Uterus (tissue), 2 donors: ENCODE measurements at regions not wholly inside any gene's neighbourhood (a gene's known extent, or its start where the extent isn't known, plus 50 kb on each side); places are given as distances from the start of the nearest gene placed in this dataset.

Source experiments
- POLR2A ChIP-seq, 2 donors: fragments of 450-650 bp; IDR thresholded peaks; one replicate each; pipeline ENCODE4 v1.6.1; 2016; ENCODE audit warnings: antibody characterized with exemption in 2 of 2, mild to moderate bottlenecking in 1 of 2, moderate library complexity in 1 of 2
- TF ChIP-seq, protein P1 (sequence below), 4 experiments: fragments of 200-600 bp in 2 of 4; fragments of 450-650 bp in 2 of 4; sonication (generic) in 2 of 4; IDR thresholded peaks; one replicate each; pipeline ENCODE4 v1.5.1; 2016 to 2019; ENCODE audit warnings: antibody characterized with exemption in 4 of 4, mild to moderate bottlenecking in 2 of 4, moderate library complexity in 1 of 4

DNA sequence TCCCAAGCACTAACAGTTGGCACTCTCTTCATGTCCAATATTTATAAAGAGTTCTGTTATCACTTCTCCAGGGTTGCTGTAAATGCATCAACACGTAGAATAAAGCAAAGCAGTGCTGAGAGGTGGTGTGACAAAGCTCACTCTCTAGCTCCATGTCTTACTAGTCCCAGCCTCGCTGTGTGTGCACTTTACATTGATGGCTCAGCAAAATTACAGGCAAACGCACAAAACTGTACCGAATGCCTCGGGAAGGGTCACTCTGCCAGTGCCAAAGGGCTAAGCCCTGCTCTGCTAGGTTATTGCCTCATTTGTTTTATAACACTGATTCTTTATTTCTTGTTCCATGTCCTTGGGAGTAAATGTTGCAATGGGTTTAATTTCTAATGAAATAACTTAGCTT lies 1005.9 kb upstream of the WWC1 start:
- TF ChIP-seq, protein P1, sequence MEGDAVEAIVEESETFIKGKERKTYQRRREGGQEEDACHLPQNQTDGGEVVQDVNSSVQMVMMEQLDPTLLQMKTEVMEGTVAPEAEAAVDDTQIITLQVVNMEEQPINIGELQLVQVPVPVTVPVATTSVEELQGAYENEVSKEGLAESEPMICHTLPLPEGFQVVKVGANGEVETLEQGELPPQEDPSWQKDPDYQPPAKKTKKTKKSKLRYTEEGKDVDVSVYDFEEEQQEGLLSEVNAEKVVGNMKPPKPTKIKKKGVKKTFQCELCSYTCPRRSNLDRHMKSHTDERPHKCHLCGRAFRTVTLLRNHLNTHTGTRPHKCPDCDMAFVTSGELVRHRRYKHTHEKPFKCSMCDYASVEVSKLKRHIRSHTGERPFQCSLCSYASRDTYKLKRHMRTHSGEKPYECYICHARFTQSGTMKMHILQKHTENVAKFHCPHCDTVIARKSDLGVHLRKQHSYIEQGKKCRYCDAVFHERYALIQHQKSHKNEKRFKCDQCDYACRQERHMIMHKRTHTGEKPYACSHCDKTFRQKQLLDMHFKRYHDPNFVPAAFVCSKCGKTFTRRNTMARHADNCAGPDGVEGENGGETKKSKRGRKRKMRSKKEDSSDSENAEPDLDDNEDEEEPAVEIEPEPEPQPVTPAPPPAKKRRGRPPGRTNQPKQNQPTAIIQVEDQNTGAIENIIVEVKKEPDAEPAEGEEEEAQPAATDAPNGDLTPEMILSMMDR (IDR thresholded peaks at IDR 0.05) = no peak
- TF ChIP-seq POLR2A (IDR thresholded peaks at IDR 0.05) = no peak
